ENCODE measurements at regions not wholly inside any gene's neighbourhood (a gene's known extent, or its start where the extent isn't known, plus 50 kb on each side); places are given as distances from the start of the nearest gene placed in this dataset.
"Not testable (repeated sequence)": the region's sequence is repeated elsewhere in the genome, so short reads cannot be mapped to it uniquely, and the experiment has no call there.

- no peak for DNase-seq (ENCODE audit: low spot score)
These were observed 420.9 kb downstream of the PCNX1 start for GRCh38 chr14:71328183-71328582.

- DNase-seq (ENCODE audit: low spot score), result no peak
These were observed 421.7 kb downstream of the PCNX1 start for GRCh38 chr14:71328954-71329353.

GRCh38 chr14:71331403-71331802 lies 424.1 kb downstream of the PCNX1 start:
- no peak for DNase-seq (ENCODE audit: low spot score)

GRCh38 chr14:71332476-71332875 lies 425.2 kb downstream of the PCNX1 start:
- no peak for DNase-seq (ENCODE audit: low spot score)

GRCh38 chr14:71333705-71334104 lies 426.4 kb downstream of the PCNX1 start:
- no peak for DNase-seq (ENCODE audit: low spot score)

- DNase-seq (ENCODE audit: low spot score), result no peak
These were observed 429.4 kb downstream of the PCNX1 start for GRCh38 chr14:71336489-71337192.

GRCh38 chr14:71338153-71338552 lies 430.9 kb downstream of the PCNX1 start:
- no peak for DNase-seq (ENCODE audit: low spot score)

GRCh38 chr14:71339650-71340415 lies 432.6 kb downstream of the PCNX1 start:
- no peak for DNase-seq (ENCODE audit: low spot score)

GRCh38 chr14:71341156-71341555 lies 433.9 kb downstream of the PCNX1 start:
- DNase-seq (ENCODE audit: low spot score), result no peak

- DNase-seq (ENCODE audit: low spot score), result no peak
These were observed 436.5 kb downstream of the PCNX1 start for GRCh38 chr14:71343724-71344123.

- DNase-seq (ENCODE audit: low spot score), result no peak
These were observed 437.2 kb downstream of the PCNX1 start for GRCh38 chr14:71344506-71344905.

- no peak for DNase-seq (ENCODE audit: low spot score)
These were observed 439.4 kb downstream of the PCNX1 start for GRCh38 chr14:71346685-71347084.

GRCh38 chr14:71348394-71348793 lies 441.1 kb downstream of the PCNX1 start:
- no peak for DNase-seq (ENCODE audit: low spot score)

GRCh38 chr14:71348817-71349216 lies 441.6 kb downstream of the PCNX1 start:
- no peak for DNase-seq (ENCODE audit: low spot score)

GRCh38 chr14:71354142-71354541 lies 446.9 kb downstream of the PCNX1 start:
- no peak for DNase-seq (ENCODE audit: low spot score)

GRCh38 chr14:71354801-71355200 lies 447.5 kb downstream of the PCNX1 start:
- DNase-seq (ENCODE audit: low spot score), result no peak

GRCh38 chr14:71355324-71356201 lies 448.3 kb downstream of the PCNX1 start:
- peak; percentile 71 for DNase-seq (ENCODE audit: low spot score)

GRCh38 chr14:71358209-71358931 lies 451.1 kb downstream of the PCNX1 start:
- no peak for DNase-seq (ENCODE audit: low spot score)

GRCh38 chr14:71358932-71359421 lies 451.7 kb downstream of the PCNX1 start:
- DNase-seq (ENCODE audit: low spot score), result not testable (repeated sequence)

- no peak for DNase-seq (ENCODE audit: low spot score)
These were observed 452.6 kb downstream of the PCNX1 start for GRCh38 chr14:71359823-71360222.

- no peak for DNase-seq (ENCODE audit: low spot score)
These were observed 454.1 kb downstream of the PCNX1 start for GRCh38 chr14:71361336-71361735.

- no peak for DNase-seq (ENCODE audit: low spot score)
These were observed 454.6 kb downstream of the PCNX1 start for GRCh38 chr14:71361874-71362273.

All from GM03348 (cell line).